Esophagus muscularis mucosa (tissue), 4 donors: ENCODE measurements at regions not wholly inside any gene's neighbourhood (a gene's known extent, or its start where the extent isn't known, plus 50 kb on each side); places are given as distances from the start of the nearest gene placed in this dataset.

Experiments
- DNase-seq: peaks from one replicate; pipeline ENCODE4 v3.0.0-alpha.2; 2017; ENCODE audit errors: extremely low spot score
- H3K27ac ChIP-seq, 4 donors: fragments of 200-600 bp; sonication (generic); replicated peaks in 1 of 4; 1 replicate in 3 of 4; 2 replicates in 1 of 4; pipeline ENCODE4 v1.5.1; 2016 to 2019; ENCODE audit warnings: mild to moderate bottlenecking in 1 of 4
- H3K27me3 ChIP-seq, 4 donors: fragments of 200-600 bp; sonication (generic); one replicate each; pipeline versions ENCODE4 v1.5.1 to v1.6.0; 2016 to 2019
- H3K36me3 ChIP-seq, 4 donors: fragments of 200-600 bp; sonication (generic); one replicate each; pipeline ENCODE4 v1.5.1; 2016 to 2019
- H3K4me1 ChIP-seq, 4 donors: fragments of 200-600 bp; sonication (generic); one replicate each; pipeline ENCODE4 v1.5.1; 2016 to 2019
- H3K4me3 ChIP-seq, 4 donors: fragments of 200-600 bp; sonication (generic); 1 replicate in 2 of 4; 2 replicates in 2 of 4; pipeline ENCODE4 v1.5.1; 2016 to 2019; ENCODE audit warnings: mild to moderate bottlenecking in 4 of 4, moderate library complexity in 1 of 4
- H3K9me3 ChIP-seq, 4 donors: fragments of 200-600 bp; sonication (generic); 1 replicate in 3 of 4; 2 replicates in 1 of 4; pipeline ENCODE4 v1.5.1; 2016 to 2019
- CTCF ChIP-seq, 3 experiments: fragments of 200-600 bp in 2 of 3; fragments of 450-650 bp in 1 of 3; sonication (generic) in 2 of 3; IDR thresholded peaks; one replicate each; pipeline ENCODE4 v1.5.1; 2017 to 2019; ENCODE audit warnings: antibody characterized with exemption in 3 of 3, mild to moderate bottlenecking in 2 of 3, moderate library complexity in 1 of 3
- EP300 ChIP-seq: sonication (generic); formaldehyde crosslinking; IDR thresholded peaks from one replicate; pipeline ENCODE4 v1.6.1; 2017; ENCODE audit warnings: antibody characterized with exemption
- POLR2A ChIP-seq: fragments of 450-650 bp; IDR thresholded peaks from one replicate; pipeline ENCODE4 v1.6.1; 2017; ENCODE audit warnings: antibody characterized with exemption, moderate library complexity, mild to moderate bottlenecking, low read depth
- POLR2AphosphoS5 ChIP-seq, 2 donors: sonication (generic); formaldehyde crosslinking; IDR thresholded peaks; one replicate each; pipeline ENCODE4 v1.6.1; 2017; ENCODE audit warnings: antibody characterized with exemption in 2 of 2
- WGBS: methylation state at CpG from one replicate; pipeline ENCODE4 v1.1.5; 2018; 5-methylcytosine and 5-hydroxymethylcytosine counted together
- intact Hi-C: fragments of 100-400 bp; cut with DNase I; formaldehyde crosslinking; loops from one replicate; pipeline ENCODE4 v1.15.1; 2023

- DNase-seq, result no peak
- Histone ChIP-seq H3K9me3 (no peaks in the 10 kb centered on the region), H3K4me3 (no peak overlapping the region), H3K36me3 (no peaks in the 10 kb centered on the region), H3K27me3 (peaks cover 0 to 7% (median 0%) of the 10 kb centered on the region in 4 donors), H3K27ac (no peak overlapping the region), H3K4me1 (no peaks in the 10 kb centered on the region)
- intact Hi-C loops, result no loop called here
- WGBS, result 88% methylated on average over 7 of the region's 7 CpGs
- TF ChIP-seq POLR2AphosphoS5 (IDR thresholded peaks at IDR 0.05), result no peak
- no peak for TF ChIP-seq POLR2A
- no peak for TF ChIP-seq EP300
- no peak for TF ChIP-seq CTCF (IDR thresholded peaks at IDR 0.05)
Measured at GRCh38 chr18:78693429-78693828, 286.2 kb upstream of the SALL3 start.

- Histone ChIP-seq H3K27ac (no peak overlapping the region), H3K4me3 (no peak overlapping the region), H3K27me3 (peaks cover 0 to 19% (median 0%) of the 10 kb centered on the region in 4 donors), H3K36me3 (no peaks in the 10 kb centered on the region), H3K4me1 (no peaks in the 10 kb centered on the region), H3K9me3 (no peaks in the 10 kb centered on the region)
- TF ChIP-seq CTCF (IDR thresholded peaks at IDR 0.05) (no peak), EP300 (no peak), POLR2A (no peak), POLR2AphosphoS5 (IDR thresholded peaks at IDR 0.05) (no peak)
- DNase-seq, result no peak
- intact Hi-C loops, result no loop called here
- WGBS, result 86% methylated on average over 21 of the region's 21 CpGs
Measured at GRCh38 chr18:78696698-78697435, 282.8 kb upstream of the SALL3 start.

GRCh38 chr18:78697446-78697845, 282.2 kb upstream of the SALL3 start:
- Histone ChIP-seq H3K4me1 (no peaks in the 10 kb centered on the region), H3K27me3 (peaks cover 0 to 19% (median 0%) of the 10 kb centered on the region in 4 donors), H3K36me3 (no peaks in the 10 kb centered on the region), H3K4me3 (no peak overlapping the region), H3K27ac (no peak overlapping the region), H3K9me3 (no peaks in the 10 kb centered on the region)
- no peak for DNase-seq
- TF ChIP-seq CTCF (IDR thresholded peaks at IDR 0.05), result no peak
- TF ChIP-seq EP300, result no peak
- no peak for TF ChIP-seq POLR2AphosphoS5 (IDR thresholded peaks at IDR 0.05)
- TF ChIP-seq POLR2A, result no peak
- WGBS, result 92% methylated on average over 10 of the region's 10 CpGs
- intact Hi-C loops, result no loop called here

GRCh38 chr18:78698914-78699313, 280.7 kb upstream of the SALL3 start:
- 93% methylated on average over 5 of the region's 5 CpGs for WGBS
- no peaks in the 10 kb centered on the region for H3K36me3 ChIP-seq
- no peak overlapping the region for H3K27ac ChIP-seq
- no peak overlapping the region for H3K4me3 ChIP-seq
- H3K9me3 ChIP-seq, result no peaks in the 10 kb centered on the region
- no peak for TF ChIP-seq EP300
- TF ChIP-seq POLR2AphosphoS5 (IDR thresholded peaks at IDR 0.05), result no peak
- no peak for TF ChIP-seq CTCF (IDR thresholded peaks at IDR 0.05)
- TF ChIP-seq POLR2A, result no peak
- intact Hi-C loops, result no loop called here
- H3K4me1 ChIP-seq, result no peaks in the 10 kb centered on the region
- no peak for DNase-seq
- H3K27me3 ChIP-seq, result peaks cover 0 to 28% (median 0%) of the 10 kb centered on the region in 4 donors

- Histone ChIP-seq H3K27me3 (peaks cover 0 to 28% (median 0%) of the 10 kb centered on the region in 4 donors), H3K9me3 (no peaks in the 10 kb centered on the region), H3K4me3 (no peak overlapping the region), H3K27ac (no peak overlapping the region), H3K4me1 (no peaks in the 10 kb centered on the region), H3K36me3 (no peaks in the 10 kb centered on the region)
- intact Hi-C loops, result no loop called here
- no peak for DNase-seq
- 76% methylated on average over 8 of the region's 12 CpGs for WGBS
- TF ChIP-seq POLR2A (no peak), CTCF (IDR thresholded peaks at IDR 0.05) (no peak), POLR2AphosphoS5 (IDR thresholded peaks at IDR 0.05) (no peak), EP300 (no peak)
Measured at GRCh38 chr18:78699499-78699898, 280.1 kb upstream of the SALL3 start.
